H1 (cell line): ENCODE measurements at regions not wholly inside any gene's neighbourhood (a gene's known extent, or its start where the extent isn't known, plus 50 kb on each side); places are given as distances from the start of the nearest gene placed in this dataset.

Experiments
- CTCF ChIA-PET: fragments of 300-600 bp; sonication (Branson Sonifier 250); formaldehyde crosslinking; loops from one replicate; lab custom pipeline; 2021; ENCODE audit not compliant: partially characterized antibody; lab: Charles Lee
- POLR2A ChIA-PET: fragments of 300-600 bp; sonication (Branson Sonifier 250); formaldehyde crosslinking; loops from one replicate; lab custom pipeline; 2021; ENCODE audit warnings: inconsistent platforms; ENCODE audit not compliant: partially characterized antibody; lab: Charles Lee
- DNase-seq, 2 experiments: peaks; one replicate each; pipeline versions ENCODE4 v3.0.0 to v3.0.0-alpha.2; 2010 to 2022; ENCODE audit warnings: low spot score in 2 of 2, low read depth in 1 of 2, mixed read lengths in 1 of 2
- FAIRE-seq: peaks from 2 replicates; lab custom pipeline; 2011; peaks lifted over from hg19 to GRCh38; lab: Jason Lieb, UNC
- H2AFZ ChIP-seq: 2 replicates; pipeline ENCODE4 v1.8.1; 2012; ENCODE audit warnings: low read length, inconsistent platforms
- H2AK5ac ChIP-seq: 2 replicates; pipeline ENCODE4 v1.6.1; 2013; ENCODE audit warnings: low read depth, low read length
- H2BK120ac ChIP-seq: replicated peaks from 2 replicates; pipeline ENCODE3; 2013; ENCODE audit warnings: low read depth, low read length, inconsistent platforms
- H2BK12ac ChIP-seq: 2 replicates; pipeline ENCODE4 v1.6.1; 2013; ENCODE audit warnings: low read depth, low read length
- H2BK15ac ChIP-seq: 2 replicates; pipeline ENCODE4 v1.6.1; 2013; ENCODE audit warnings: low read length
- H2BK20ac ChIP-seq: 2 replicates; pipeline ENCODE4 v1.6.1; 2013; ENCODE audit warnings: low read length
- H2BK5ac ChIP-seq: 2 replicates; pipeline ENCODE4 v1.6.1; 2013; ENCODE audit warnings: low read depth, low read length
- H3K14ac ChIP-seq: 2 replicates; pipeline ENCODE4 v1.6.1; 2013; ENCODE audit warnings: inconsistent platforms; ENCODE audit not compliant: insufficient read length
- H3K18ac ChIP-seq: 2 replicates; pipeline ENCODE4 v1.6.1; 2013; ENCODE audit warnings: low read length; ENCODE audit errors: extremely low read depth
- H3K23ac ChIP-seq: 2 replicates; pipeline ENCODE4 v1.6.1; 2013; ENCODE audit warnings: inconsistent platforms; ENCODE audit not compliant: insufficient read length
- H3K23me2 ChIP-seq: 2 replicates; pipeline ENCODE4 v1.6.1; 2013; ENCODE audit warnings: low read depth, low read length
- H3K27ac ChIP-seq: 2 replicates; pipeline ENCODE4 v1.6.1; 2011; ENCODE audit warnings: low read depth, low read length, inconsistent platforms
- H3K27me3 ChIP-seq, 4 experiments: replicated peaks in 1 of 4; 1 replicate in 1 of 4; 2 replicates in 3 of 4; pipeline versions ENCODE4 v1.6.1 to v1.8.1; 2011 to 2013; ENCODE audit warnings: low read length in 3 of 4, mild to moderate bottlenecking in 3 of 4, inconsistent platforms in 2 of 4, mixed read lengths in 2 of 4, moderate library complexity in 1 of 4; ENCODE audit not compliant: control insufficient read depth in 3 of 4, insufficient read depth in 3 of 4; ENCODE audit errors: extremely low read depth in 1 of 4
- H3K36me3 ChIP-seq, 4 experiments: 2 replicates each; pipeline versions ENCODE4 v1.6.1 to v1.8.1; 2011 to 2013; ENCODE audit warnings: mild to moderate bottlenecking in 4 of 4, low read length in 3 of 4, moderate library complexity in 2 of 4, control low read depth in 1 of 4, inconsistent platforms in 1 of 4; ENCODE audit not compliant: insufficient read depth in 4 of 4, control insufficient read depth in 2 of 4
- H3K4ac ChIP-seq: replicated peaks from 2 replicates; pipeline ENCODE3; 2013; ENCODE audit warnings: low read length, low read depth, mixed read lengths, inconsistent platforms; ENCODE audit not compliant: insufficient read length
- H3K4me1 ChIP-seq, 4 experiments: replicated peaks in 1 of 4; 1 replicate in 1 of 4; 2 replicates in 3 of 4; pipeline versions ENCODE4 v1.6.1 to v1.8.1; 2011 to 2013; ENCODE audit warnings: low read length in 3 of 4, inconsistent platforms in 2 of 4, mixed read lengths in 1 of 4; ENCODE audit not compliant: insufficient read depth in 4 of 4, control insufficient read depth in 3 of 4
- H3K4me2 ChIP-seq, 2 experiments: 2 replicates each; pipeline versions ENCODE4 v1.6.1 to v1.8.1; 2011 to 2013; ENCODE audit warnings: low read depth in 2 of 2, low read length in 2 of 2, control low read depth in 1 of 2, inconsistent platforms in 1 of 2, mild to moderate bottlenecking in 1 of 2; ENCODE audit not compliant: insufficient read depth in 1 of 2
- H3K4me3 ChIP-seq, 4 experiments: fragments of 200-600, 300-600 bp in 1 of 4; sonication (generic), shearing (Covaris generic), sonication (Bioruptor Twin) in 1 of 4; 2 replicates each; pipeline versions ENCODE4 v1.5.1 to v1.8.1; 2011 to 2016; ENCODE audit warnings: low read length in 4 of 4, low read depth in 3 of 4, control low read depth in 2 of 4, inconsistent platforms in 2 of 4, mild to moderate bottlenecking in 2 of 4, mixed read lengths in 1 of 4, moderate library complexity in 1 of 4; ENCODE audit not compliant: insufficient read depth in 2 of 4; ENCODE audit errors: extremely low read depth in 1 of 4
- H3K56ac ChIP-seq: replicated peaks from 2 replicates; pipeline ENCODE3; 2013; ENCODE audit warnings: low read depth, mild to moderate bottlenecking, mixed read lengths, low read length, inconsistent platforms; ENCODE audit not compliant: insufficient read length
- H3K79me1 ChIP-seq: 2 replicates; pipeline ENCODE4 v1.6.1; 2013; ENCODE audit warnings: low read depth, low read length, control low read depth
- H3K79me2 ChIP-seq, 2 experiments: 2 replicates each; pipeline versions ENCODE4 v1.6.1 to v1.8.1; 2012 to 2013; ENCODE audit warnings: low read length in 2 of 2, mild to moderate bottlenecking in 2 of 2, inconsistent platforms in 1 of 2; ENCODE audit not compliant: insufficient read depth in 2 of 2, control insufficient read depth in 1 of 2
- H3K9ac ChIP-seq, 4 experiments: replicated peaks in 1 of 4; 1 replicate in 1 of 4; 2 replicates in 3 of 4; pipeline versions ENCODE4 v1.6.1 to v1.8.1; 2011 to 2013; ENCODE audit warnings: low read depth in 3 of 4, low read length in 3 of 4, control low read depth in 2 of 4, mild to moderate bottlenecking in 2 of 4, moderate library complexity in 2 of 4, inconsistent platforms in 1 of 4; ENCODE audit errors: extremely low read depth in 1 of 4
- H3K9me3 ChIP-seq, 2 experiments: 2 replicates each; pipeline versions ENCODE4 v1.6.1 to v1.8.1; 2012 to 2013; ENCODE audit warnings: mild to moderate bottlenecking in 2 of 2, moderate library complexity in 2 of 2, control low read depth in 1 of 2, inconsistent platforms in 1 of 2, low read depth in 1 of 2, low read length in 1 of 2, mixed read lengths in 1 of 2; ENCODE audit not compliant: insufficient read depth in 2 of 2
- H4K20me1 ChIP-seq, 2 experiments: replicated peaks in 1 of 2; 2 replicates each; pipeline versions ENCODE3 to v1.8.1; 2011 to 2013; ENCODE audit warnings: inconsistent platforms in 2 of 2, low read length in 2 of 2, mild to moderate bottlenecking in 1 of 2; ENCODE audit not compliant: insufficient read depth in 2 of 2, control insufficient read depth in 1 of 2
- H4K5ac ChIP-seq: 2 replicates; pipeline ENCODE4 v1.6.1; 2013; ENCODE audit warnings: low read length, low read depth, mixed read lengths, inconsistent platforms; ENCODE audit not compliant: insufficient read length
- H4K8ac ChIP-seq: 2 replicates; pipeline ENCODE4 v1.8.0; 2013; ENCODE audit warnings: mild to moderate bottlenecking, moderate library complexity, low read length, inconsistent platforms; ENCODE audit not compliant: insufficient read depth; ENCODE audit errors: extremely low read depth
- H4K91ac ChIP-seq: replicated peaks from 2 replicates; pipeline ENCODE3; 2013; ENCODE audit warnings: low read length, mixed read lengths, inconsistent platforms; ENCODE audit not compliant: insufficient read length
- CBX5 ChIP-seq: fragments of 300-800, 300-1000 bp; sonication (generic); IDR thresholded peaks from 2 replicates; pipeline ENCODE4 v1.7.1; 2016; ENCODE audit warnings: antibody characterized with exemption, low read length, low read depth
- CHD1 ChIP-seq: IDR thresholded peaks from 2 replicates; pipeline ENCODE4 v1.6.1; 2012; ENCODE audit warnings: low read depth, low read length, improper control_type of control experiment
- KDM5A ChIP-seq: fragments of 200-600 bp; IDR thresholded peaks from 2 replicates; pipeline ENCODE4 v1.7.1; 2012; ENCODE audit warnings: mild to moderate bottlenecking, low read length, inconsistent platforms, mixed read lengths
- MAX ChIP-seq: IDR thresholded peaks from 2 replicates; pipeline ENCODE4 v1.6.1; 2012; ENCODE audit warnings: inconsistent platforms
- PHF8 ChIP-seq: fragments of 200-600 bp; sonication (generic); conservative IDR thresholded peaks from 2 replicates; pipeline ENCODE4 v1.7.1; 2012; ENCODE audit warnings: low read depth, mild to moderate bottlenecking, inconsistent platforms, low read length, moderate library complexity
- POLR2AphosphoS5 ChIP-seq: IDR thresholded peaks from 2 replicates; pipeline ENCODE4 v1.6.1; 2011; ENCODE audit warnings: low read depth, low read length
- SIRT6 ChIP-seq: IDR thresholded peaks from one replicate; pipeline ENCODE4 v1.7.1; 2012; ENCODE audit warnings: low read length, inconsistent platforms
- SRF ChIP-seq: IDR thresholded peaks from 2 replicates; pipeline ENCODE4 v1.6.1; 2011; ENCODE audit warnings: mild to moderate bottlenecking, low read depth, low read length, moderate library complexity
- TEAD4 ChIP-seq: IDR thresholded peaks from 2 replicates; pipeline ENCODE4 v1.6.1; 2012; ENCODE audit warnings: low read depth, low read length, inconsistent platforms, mixed read lengths
- USF2 ChIP-seq: IDR thresholded peaks from 2 replicates; pipeline ENCODE4 v1.6.1; 2011; ENCODE audit warnings: low read length, improper control_type of control experiment
- WGBS, 2 experiments: shearing (Covaris generic) in 1 of 2; methylation state at CpG; one replicate each; pipeline versions ENCODE4 v1.1.6 to v1.1.7; 2013 to 2015; ENCODE audit warnings: low lambda C conversion rate in 2 of 2, mixed read lengths in 2 of 2, inconsistent platforms in 1 of 2, low coverage in 1 of 2, missing lambda C conversion rate in 1 of 2; ENCODE audit not compliant: insufficient replicate concordance in 2 of 2, insufficient coverage in 1 of 2, insufficient read length in 1 of 2; ENCODE audit errors: extremely low coverage in 1 of 2, missing lambda C conversion rate in 1 of 2; 5-methylcytosine and 5-hydroxymethylcytosine counted together
- TF ChIP-seq, protein P1 (sequence below), 3 experiments: IDR thresholded peaks; 1 replicate in 2 of 3; 2 replicates in 1 of 3; pipeline versions ENCODE4 v1.5.1 to v1.6.1; 2011; ENCODE audit warnings: low read length in 3 of 3, mild to moderate bottlenecking in 3 of 3, inconsistent platforms in 2 of 3, low read depth in 1 of 3, moderate library complexity in 1 of 3; ENCODE audit not compliant: insufficient read depth in 1 of 3; ENCODE audit errors: control extremely low read depth in 1 of 3

- POLR2A ChIA-PET = no interaction called here
- Histone ChIP-seq H3K27me3 (no peaks in the 10 kb centered on the region), H2AFZ (no peak overlapping the region), H3K4ac (no peak overlapping the region), H2BK15ac (no peak overlapping the region), H3K79me1 (no peaks in the 10 kb centered on the region), H4K91ac (no peak overlapping the region), H3K27ac (no peak overlapping the region), H3K23me2 (no peaks in the 10 kb centered on the region), H2BK20ac (no peak overlapping the region), H3K14ac (no peak overlapping the region), H3K56ac (no peak overlapping the region), H2BK120ac (no peak overlapping the region), H3K79me2 (no peaks in the 10 kb centered on the region), H4K5ac (no peak overlapping the region), H2BK5ac (no peak overlapping the region), H2AK5ac (no peak overlapping the region), H4K20me1 (no peaks in the 10 kb centered on the region), H3K4me2 (no peak overlapping the region), H3K18ac (no peak overlapping the region), H3K9me3 (peaks cover 3 to 7% of the 10 kb centered on the region in 2 experiments; a peak in 2 of 4 replicates), H3K4me1 (peaks cover 2 to 16% (median 12%) of the 10 kb centered on the region in 4 experiments; a peak in 6 of 7 replicates), H3K4me3 (no peak overlapping the region), H3K36me3 (no peaks in the 10 kb centered on the region), H4K8ac (no peak overlapping the region), H3K23ac (no peak overlapping the region), H2BK12ac (no peak overlapping the region), H3K9ac (no peak overlapping the region)
- WGBS, 2 experiments = 79% methylated on average over 1 of the region's 1 CpG; no CpG with 5 or more reads in 1 of the 2 experiments
- FAIRE-seq = no peak
- no peak for DNase-seq
- CTCF ChIA-PET = interaction anchor here (0.6 to 1.5 kb wide), 3 partner anchors 9 to 33 kb away, joined by 3 to 4 read pairs (median 3); no protein-coding TSS in a partner anchor
- TF ChIP-seq KDM5A (no peak), SRF (no peak), TEAD4 (no peak), POLR2AphosphoS5 (no peak), MAX (no peak), CBX5 (no peak), USF2 (no peak), SIRT6 (no peak), CHD1 (no peak), PHF8 (no peak)
- TF ChIP-seq, protein P1, sequence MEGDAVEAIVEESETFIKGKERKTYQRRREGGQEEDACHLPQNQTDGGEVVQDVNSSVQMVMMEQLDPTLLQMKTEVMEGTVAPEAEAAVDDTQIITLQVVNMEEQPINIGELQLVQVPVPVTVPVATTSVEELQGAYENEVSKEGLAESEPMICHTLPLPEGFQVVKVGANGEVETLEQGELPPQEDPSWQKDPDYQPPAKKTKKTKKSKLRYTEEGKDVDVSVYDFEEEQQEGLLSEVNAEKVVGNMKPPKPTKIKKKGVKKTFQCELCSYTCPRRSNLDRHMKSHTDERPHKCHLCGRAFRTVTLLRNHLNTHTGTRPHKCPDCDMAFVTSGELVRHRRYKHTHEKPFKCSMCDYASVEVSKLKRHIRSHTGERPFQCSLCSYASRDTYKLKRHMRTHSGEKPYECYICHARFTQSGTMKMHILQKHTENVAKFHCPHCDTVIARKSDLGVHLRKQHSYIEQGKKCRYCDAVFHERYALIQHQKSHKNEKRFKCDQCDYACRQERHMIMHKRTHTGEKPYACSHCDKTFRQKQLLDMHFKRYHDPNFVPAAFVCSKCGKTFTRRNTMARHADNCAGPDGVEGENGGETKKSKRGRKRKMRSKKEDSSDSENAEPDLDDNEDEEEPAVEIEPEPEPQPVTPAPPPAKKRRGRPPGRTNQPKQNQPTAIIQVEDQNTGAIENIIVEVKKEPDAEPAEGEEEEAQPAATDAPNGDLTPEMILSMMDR (IDR thresholded peaks at IDR 0.05; ENCODE audit: control extremely low read depth in 1 of 3, insufficient read depth in 1 of 3, low read depth in 1 of 3, low read length in 3 of 3) = no peak
Observed at GRCh38 chr3:64438066-64438465, 212.8 kb upstream of the PRICKLE2 start.
